IPS-NIHi11 (cell line): ENCODE measurements at regions not wholly inside any gene's neighbourhood (a gene's known extent, or its start where the extent isn't known, plus 50 kb on each side); places are given as distances from the start of the nearest gene placed in this dataset.
A peak's percentile ranks its signal among the peaks of the same experiment; 100 is the strongest.
"Not testable (repeated sequence)": the region's sequence is repeated elsewhere in the genome, so short reads cannot be mapped to it uniquely, and the experiment has no call there.

Source experiments
- DNase-seq: peaks from one replicate; pipeline ENCODE4 v3.0.0; 2012; ENCODE audit warnings: mixed read lengths, low spot score

- no peak for DNase-seq
These were observed 375.6 kb upstream of the CCDC54 start for GRCh38 chr3:107001635-107002034.

- not testable (repeated sequence) for DNase-seq
These were observed 371.9 kb upstream of the CCDC54 start for GRCh38 chr3:107005352-107005751.

- no peak for DNase-seq
These were observed 369.0 kb upstream of the CCDC54 start for GRCh38 chr3:107008213-107008612.

GRCh38 chr3:107013641-107014040 is 363.6 kb upstream of the CCDC54 start:
- no peak for DNase-seq

- no peak for DNase-seq
These were observed 352.6 kb upstream of the CCDC54 start for GRCh38 chr3:107024551-107025026.

- DNase-seq = no peak
These were observed 351.3 kb upstream of the CCDC54 start for GRCh38 chr3:107025961-107026360.

- DNase-seq = no peak
These were observed 349.2 kb upstream of the CCDC54 start for GRCh38 chr3:107028086-107028485.

GRCh38 chr3:107028626-107029025 is 348.6 kb upstream of the CCDC54 start:
- no peak for DNase-seq

GRCh38 chr3:107032111-107032510 is 345.1 kb upstream of the CCDC54 start:
- no peak for DNase-seq

GRCh38 chr3:107034142-107034541 is 343.1 kb upstream of the CCDC54 start:
- no peak for DNase-seq

- no peak for DNase-seq
These were observed 342.1 kb upstream of the CCDC54 start for GRCh38 chr3:107035176-107035575.

- no peak for DNase-seq
These were observed 332.6 kb upstream of the CCDC54 start for GRCh38 chr3:107044677-107045076.

GRCh38 chr3:107045791-107046190 is 331.4 kb upstream of the CCDC54 start:
- DNase-seq = no peak

GRCh38 chr3:107055181-107055942 is 321.9 kb upstream of the CCDC54 start:
- no peak for DNase-seq

- no peak for DNase-seq
These were observed 315.8 kb upstream of the CCDC54 start for GRCh38 chr3:107061466-107061865.

- no peak for DNase-seq
These were observed 314.9 kb upstream of the CCDC54 start for GRCh38 chr3:107062310-107062709.

- DNase-seq = peak; percentile 23
These were observed 314.5 kb upstream of the CCDC54 start for GRCh38 chr3:107062787-107063186.

- DNase-seq = no peak
These were observed 313.9 kb upstream of the CCDC54 start for GRCh38 chr3:107063351-107063750.

- peak; percentile 73 for DNase-seq
These were observed 312.7 kb upstream of the CCDC54 start for GRCh38 chr3:107064405-107065060.

- no peak for DNase-seq
These were observed 312.0 kb upstream of the CCDC54 start for GRCh38 chr3:107065094-107065861.

GRCh38 chr3:107067421-107067820 is 309.8 kb upstream of the CCDC54 start:
- no peak for DNase-seq

- no peak for DNase-seq
These were observed 308.3 kb upstream of the CCDC54 start for GRCh38 chr3:107068980-107069379.

GRCh38 chr3:107076946-107077345 is 300.3 kb upstream of the CCDC54 start:
- DNase-seq = no peak
